ENCODE measurements at regions not wholly inside any gene's neighbourhood (a gene's known extent, or its start where the extent isn't known, plus 50 kb on each side); places are given as distances from the start of the nearest gene placed in this dataset.
A peak's percentile ranks its signal among the peaks of the same experiment; 100 is the strongest.

- no peak for ATAC-seq (ENCODE audit: poor library complexity)
- DNase-seq, result no peak
- intact Hi-C loops (cut with DNase I), result no loop called here
Measured at GRCh38 chr1:193602705-193603104, 416.3 kb upstream of the B3GALT2 start.

GRCh38 chr1:193593147-193593885 is 406.9 kb upstream of the B3GALT2 start:
- DNase-seq, result no peak
- intact Hi-C loops (cut with DNase I), result no loop called here
- ATAC-seq (ENCODE audit: poor library complexity), result no peak

- intact Hi-C loops (cut with DNase I), result no loop called here
- no peak for DNase-seq
- no peak for ATAC-seq (ENCODE audit: poor library complexity)
Measured at GRCh38 chr1:193592317-193592716, 405.9 kb upstream of the B3GALT2 start.

GRCh38 chr1:193590102-193590501 is 403.7 kb upstream of the B3GALT2 start:
- ATAC-seq (ENCODE audit: poor library complexity), result peak; percentile 58
- no peak for DNase-seq
- intact Hi-C loops (cut with DNase I), result no loop called here

- ATAC-seq (ENCODE audit: poor library complexity) (peak; percentile 77), DNase-seq (no peak)
- intact Hi-C loops (cut with DNase I), result no loop called here
Measured at GRCh38 chr1:193589597-193590040, 403.2 kb upstream of the B3GALT2 start.

- ATAC-seq (ENCODE audit: poor library complexity) (peak; percentile 61), DNase-seq (no peak)
- intact Hi-C loops (cut with DNase I), result no loop called here
Measured at GRCh38 chr1:193588311-193589082, 402.1 kb upstream of the B3GALT2 start.

GRCh38 chr1:193584731-193585239 is 398.4 kb upstream of the B3GALT2 start:
- ATAC-seq (ENCODE audit: poor library complexity) (no peak), DNase-seq (no peak)
- intact Hi-C loops (cut with DNase I), result no loop called here

- peak; percentile 95 for ATAC-seq (ENCODE audit: poor library complexity)
- DNase-seq, result peak; percentile 45
- intact Hi-C loops (cut with DNase I), result no loop called here
Measured at GRCh38 chr1:193581341-193581740, 394.9 kb upstream of the B3GALT2 start.

GRCh38 chr1:193580419-193580818 is 394.0 kb upstream of the B3GALT2 start:
- DNase-seq, result no peak
- intact Hi-C loops (cut with DNase I), result no loop called here
- no peak for ATAC-seq (ENCODE audit: poor library complexity)

GRCh38 chr1:193579323-193579722 is 392.9 kb upstream of the B3GALT2 start:
- no peak for DNase-seq
- ATAC-seq (ENCODE audit: poor library complexity), result no peak
- intact Hi-C loops (cut with DNase I), result no loop called here

- intact Hi-C loops (cut with DNase I), result no loop called here
- ATAC-seq (ENCODE audit: poor library complexity) (no peak), DNase-seq (no peak)
Measured at GRCh38 chr1:193574913-193575312, 388.5 kb upstream of the B3GALT2 start.

GRCh38 chr1:193569983-193570269 is 383.5 kb upstream of the B3GALT2 start:
- intact Hi-C loops (cut with DNase I), result no loop called here
- ATAC-seq (ENCODE audit: poor library complexity), result no peak
- no peak for DNase-seq

GRCh38 chr1:193569096-193569982 is 382.9 kb upstream of the B3GALT2 start:
- intact Hi-C loops (cut with DNase I), result no loop called here
- no peak for ATAC-seq (ENCODE audit: poor library complexity)

GRCh38 chr1:193568512-193568911 is 382.1 kb upstream of the B3GALT2 start:
- intact Hi-C loops (cut with DNase I), result no loop called here
- ATAC-seq (ENCODE audit: poor library complexity) (no peak), DNase-seq (no peak)

More at GRCh38 chr1:193569096-193569982, 382.9 kb upstream of the B3GALT2 start:
- no peak for DNase-seq

- no peak for DNase-seq
- ATAC-seq (ENCODE audit: poor library complexity), result no peak
- intact Hi-C loops (cut with DNase I), result no loop called here
Measured at GRCh38 chr1:193567937-193568336, 381.5 kb upstream of the B3GALT2 start.

- intact Hi-C loops (cut with DNase I), result no loop called here
- DNase-seq (no peak), ATAC-seq (ENCODE audit: poor library complexity) (no peak)
Measured at GRCh38 chr1:193566735-193567134, 380.3 kb upstream of the B3GALT2 start.

- intact Hi-C loops (cut with DNase I), result no loop called here
- ATAC-seq (ENCODE audit: poor library complexity) (no peak), DNase-seq (no peak)
Measured at GRCh38 chr1:193565971-193566577, 379.7 kb upstream of the B3GALT2 start.

- no peak for DNase-seq
- intact Hi-C loops (cut with DNase I), result no loop called here
- no peak for ATAC-seq (ENCODE audit: poor library complexity)
Measured at GRCh38 chr1:193562121-193562520, 375.7 kb upstream of the B3GALT2 start.

GRCh38 chr1:193558491-193559028 is 372.1 kb upstream of the B3GALT2 start:
- intact Hi-C loops (cut with DNase I), result no loop called here
- no peak for DNase-seq
- peak; percentile 53 for ATAC-seq (ENCODE audit: poor library complexity)

All from Right ventricle myocardium superior (tissue), 1 donor.